ENCODE measurements at regions not wholly inside any gene's neighbourhood (a gene's known extent, or its start where the extent isn't known, plus 50 kb on each side); places are given as distances from the start of the nearest gene placed in this dataset.

- TF ChIP-seq, protein P1, sequence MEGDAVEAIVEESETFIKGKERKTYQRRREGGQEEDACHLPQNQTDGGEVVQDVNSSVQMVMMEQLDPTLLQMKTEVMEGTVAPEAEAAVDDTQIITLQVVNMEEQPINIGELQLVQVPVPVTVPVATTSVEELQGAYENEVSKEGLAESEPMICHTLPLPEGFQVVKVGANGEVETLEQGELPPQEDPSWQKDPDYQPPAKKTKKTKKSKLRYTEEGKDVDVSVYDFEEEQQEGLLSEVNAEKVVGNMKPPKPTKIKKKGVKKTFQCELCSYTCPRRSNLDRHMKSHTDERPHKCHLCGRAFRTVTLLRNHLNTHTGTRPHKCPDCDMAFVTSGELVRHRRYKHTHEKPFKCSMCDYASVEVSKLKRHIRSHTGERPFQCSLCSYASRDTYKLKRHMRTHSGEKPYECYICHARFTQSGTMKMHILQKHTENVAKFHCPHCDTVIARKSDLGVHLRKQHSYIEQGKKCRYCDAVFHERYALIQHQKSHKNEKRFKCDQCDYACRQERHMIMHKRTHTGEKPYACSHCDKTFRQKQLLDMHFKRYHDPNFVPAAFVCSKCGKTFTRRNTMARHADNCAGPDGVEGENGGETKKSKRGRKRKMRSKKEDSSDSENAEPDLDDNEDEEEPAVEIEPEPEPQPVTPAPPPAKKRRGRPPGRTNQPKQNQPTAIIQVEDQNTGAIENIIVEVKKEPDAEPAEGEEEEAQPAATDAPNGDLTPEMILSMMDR (IDR thresholded peaks at IDR 0.05; ENCODE audit: extremely low read depth, missing control alignments) = no peak
- no peak for DNase-seq (ENCODE audit: low spot score)
These were observed 62.9 kb downstream of the MID1IP1 start for GRCh38 chrX:38864165-38864564.

- TF ChIP-seq, protein P1 (IDR thresholded peaks at IDR 0.05; ENCODE audit: extremely low read depth, missing control alignments) = no peak
These were observed 67.1 kb downstream of the MID1IP1 start for GRCh38 chrX:38868321-38868720.

DNA sequence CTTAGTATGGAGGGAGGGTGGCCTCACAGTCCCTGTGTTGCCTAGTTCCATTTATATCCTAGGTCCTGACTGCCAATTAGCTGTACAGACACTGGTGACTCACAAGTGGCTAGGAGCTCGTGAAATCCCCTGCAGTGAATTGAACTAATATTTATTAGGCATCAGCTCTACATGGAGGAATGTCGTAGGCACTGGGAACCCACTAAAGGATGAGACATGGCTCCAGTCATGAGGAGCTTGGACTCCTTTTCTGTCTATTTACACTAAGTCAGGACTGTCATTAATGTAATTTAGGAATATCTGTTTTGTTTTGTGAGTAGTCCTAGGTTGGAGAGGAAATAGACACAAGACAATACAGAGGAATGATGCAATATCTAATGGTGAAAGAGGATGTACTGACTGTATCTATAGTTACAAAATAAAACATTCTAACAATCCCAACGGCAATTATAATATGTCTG, 67.7 kb downstream of the MID1IP1 start:
- DNase-seq (ENCODE audit: low spot score) = no peak

More at GRCh38 chrX:38868321-38868720, 67.1 kb downstream of the MID1IP1 start:
- DNase-seq (ENCODE audit: low spot score) = no peak

DNA sequence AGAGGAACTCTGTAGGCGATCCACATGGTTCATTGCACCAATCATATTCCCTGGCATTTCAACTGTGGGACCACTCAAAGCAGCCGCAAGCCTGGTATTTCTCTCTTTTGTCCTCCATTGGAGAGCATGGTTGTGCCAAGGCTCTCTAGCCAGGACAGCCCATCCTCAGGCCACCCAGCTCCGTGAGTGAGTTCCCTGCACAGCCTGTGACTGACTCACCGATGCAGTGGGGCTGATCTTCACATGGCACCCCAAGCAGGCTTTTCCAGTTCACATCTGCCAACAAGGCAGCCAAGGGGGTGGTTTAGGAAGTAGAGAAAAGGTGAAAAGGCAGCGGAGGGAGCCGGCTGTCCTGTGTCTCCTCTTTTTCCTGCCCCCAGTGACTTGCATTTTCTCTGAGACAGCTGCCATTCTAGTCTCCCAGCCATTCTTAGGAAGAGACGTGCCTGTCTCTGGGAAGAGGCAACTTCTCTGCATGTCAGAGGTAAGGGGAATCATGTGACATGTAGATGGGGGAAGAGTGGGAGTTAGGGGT, 69.2 kb downstream of the MID1IP1 start:
- DNase-seq (ENCODE audit: low spot score) = no peak
- TF ChIP-seq, protein P1 (IDR thresholded peaks at IDR 0.05; ENCODE audit: extremely low read depth, missing control alignments) = no peak

More for the DNA sequence above, 67.7 kb downstream of the MID1IP1 start:
- TF ChIP-seq, protein P1 (IDR thresholded peaks at IDR 0.05; ENCODE audit: extremely low read depth, missing control alignments) = no peak

GRCh38 chrX:38871129-38872029, 70.1 kb downstream of the MID1IP1 start:
- no peak for DNase-seq (ENCODE audit: low spot score)
- TF ChIP-seq, protein P1 (IDR thresholded peaks at IDR 0.05; ENCODE audit: extremely low read depth, missing control alignments) = no peak

DNA sequence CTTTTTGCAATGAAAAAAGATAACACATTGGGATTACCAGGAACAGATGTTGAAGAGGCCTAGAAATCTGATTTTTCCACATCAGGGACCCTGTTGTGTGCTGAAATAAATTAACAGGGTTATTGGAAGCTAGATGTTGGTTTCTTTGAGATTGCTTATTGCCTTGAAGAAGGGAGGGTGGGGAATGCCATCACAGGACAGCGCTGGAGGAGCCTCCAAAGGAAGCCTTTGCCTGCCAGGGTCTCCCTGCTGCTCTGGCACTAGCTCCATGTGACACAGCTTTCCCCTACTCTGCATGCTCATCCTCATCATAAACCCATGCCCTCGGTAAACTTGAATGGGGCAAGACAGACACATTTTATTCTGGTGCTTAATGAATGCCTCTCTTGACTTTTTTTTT, 76.1 kb downstream of the MID1IP1 start:
- TF ChIP-seq, protein P1 (IDR thresholded peaks at IDR 0.05; ENCODE audit: extremely low read depth, missing control alignments) = no peak

GRCh38 chrX:38878641-38879340, 77.5 kb downstream of the MID1IP1 start:
- TF ChIP-seq, protein P1 (IDR thresholded peaks at IDR 0.05; ENCODE audit: extremely low read depth, missing control alignments) = no peak
- no peak for DNase-seq (ENCODE audit: low spot score)

More for the DNA sequence above, 76.1 kb downstream of the MID1IP1 start:
- no peak for DNase-seq (ENCODE audit: low spot score)
